H1 (cell line): ENCODE measurements at regions not wholly inside any gene's neighbourhood (a gene's known extent, or its start where the extent isn't known, plus 50 kb on each side); places are given as distances from the start of the nearest gene placed in this dataset.

Experiments
- CTCF ChIA-PET: fragments of 300-600 bp; sonication (Branson Sonifier 250); formaldehyde crosslinking; loops from one replicate; lab custom pipeline; 2021; ENCODE audit not compliant: partially characterized antibody; lab: Charles Lee
- POLR2A ChIA-PET: fragments of 300-600 bp; sonication (Branson Sonifier 250); formaldehyde crosslinking; loops from one replicate; lab custom pipeline; 2021; ENCODE audit warnings: inconsistent platforms; ENCODE audit not compliant: partially characterized antibody; lab: Charles Lee
- DNase-seq, 2 experiments: peaks; one replicate each; pipeline versions ENCODE4 v3.0.0 to v3.0.0-alpha.2; 2010 to 2022; ENCODE audit warnings: low spot score in 2 of 2, low read depth in 1 of 2, mixed read lengths in 1 of 2
- FAIRE-seq: peaks from 2 replicates; lab custom pipeline; 2011; peaks lifted over from hg19 to GRCh38; lab: Jason Lieb, UNC
- H2AFZ ChIP-seq: 2 replicates; pipeline ENCODE4 v1.8.1; 2012; ENCODE audit warnings: low read length, inconsistent platforms
- H2AK5ac ChIP-seq: 2 replicates; pipeline ENCODE4 v1.6.1; 2013; ENCODE audit warnings: low read depth, low read length
- H2BK120ac ChIP-seq: replicated peaks from 2 replicates; pipeline ENCODE3; 2013; ENCODE audit warnings: low read depth, low read length, inconsistent platforms
- H2BK12ac ChIP-seq: 2 replicates; pipeline ENCODE4 v1.6.1; 2013; ENCODE audit warnings: low read depth, low read length
- H2BK15ac ChIP-seq: 2 replicates; pipeline ENCODE4 v1.6.1; 2013; ENCODE audit warnings: low read length
- H2BK20ac ChIP-seq: 2 replicates; pipeline ENCODE4 v1.6.1; 2013; ENCODE audit warnings: low read length
- H2BK5ac ChIP-seq: 2 replicates; pipeline ENCODE4 v1.6.1; 2013; ENCODE audit warnings: low read depth, low read length
- H3K14ac ChIP-seq: 2 replicates; pipeline ENCODE4 v1.6.1; 2013; ENCODE audit warnings: inconsistent platforms; ENCODE audit not compliant: insufficient read length
- H3K18ac ChIP-seq: 2 replicates; pipeline ENCODE4 v1.6.1; 2013; ENCODE audit warnings: low read length; ENCODE audit errors: extremely low read depth
- H3K23ac ChIP-seq: 2 replicates; pipeline ENCODE4 v1.6.1; 2013; ENCODE audit warnings: inconsistent platforms; ENCODE audit not compliant: insufficient read length
- H3K23me2 ChIP-seq: 2 replicates; pipeline ENCODE4 v1.6.1; 2013; ENCODE audit warnings: low read depth, low read length
- H3K27ac ChIP-seq: 2 replicates; pipeline ENCODE4 v1.6.1; 2011; ENCODE audit warnings: low read depth, low read length, inconsistent platforms
- H3K27me3 ChIP-seq, 4 experiments: replicated peaks in 1 of 4; 1 replicate in 1 of 4; 2 replicates in 3 of 4; pipeline versions ENCODE4 v1.6.1 to v1.8.1; 2011 to 2013; ENCODE audit warnings: low read length in 3 of 4, mild to moderate bottlenecking in 3 of 4, inconsistent platforms in 2 of 4, mixed read lengths in 2 of 4, moderate library complexity in 1 of 4; ENCODE audit not compliant: control insufficient read depth in 3 of 4, insufficient read depth in 3 of 4; ENCODE audit errors: extremely low read depth in 1 of 4
- H3K36me3 ChIP-seq, 4 experiments: 2 replicates each; pipeline versions ENCODE4 v1.6.1 to v1.8.1; 2011 to 2013; ENCODE audit warnings: mild to moderate bottlenecking in 4 of 4, low read length in 3 of 4, moderate library complexity in 2 of 4, control low read depth in 1 of 4, inconsistent platforms in 1 of 4; ENCODE audit not compliant: insufficient read depth in 4 of 4, control insufficient read depth in 2 of 4
- H3K4ac ChIP-seq: replicated peaks from 2 replicates; pipeline ENCODE3; 2013; ENCODE audit warnings: low read length, low read depth, mixed read lengths, inconsistent platforms; ENCODE audit not compliant: insufficient read length
- H3K4me1 ChIP-seq, 4 experiments: replicated peaks in 1 of 4; 1 replicate in 1 of 4; 2 replicates in 3 of 4; pipeline versions ENCODE4 v1.6.1 to v1.8.1; 2011 to 2013; ENCODE audit warnings: low read length in 3 of 4, inconsistent platforms in 2 of 4, mixed read lengths in 1 of 4; ENCODE audit not compliant: insufficient read depth in 4 of 4, control insufficient read depth in 3 of 4
- H3K4me2 ChIP-seq, 2 experiments: 2 replicates each; pipeline versions ENCODE4 v1.6.1 to v1.8.1; 2011 to 2013; ENCODE audit warnings: low read depth in 2 of 2, low read length in 2 of 2, control low read depth in 1 of 2, inconsistent platforms in 1 of 2, mild to moderate bottlenecking in 1 of 2; ENCODE audit not compliant: insufficient read depth in 1 of 2
- H3K4me3 ChIP-seq, 4 experiments: fragments of 200-600, 300-600 bp in 1 of 4; sonication (generic), shearing (Covaris generic), sonication (Bioruptor Twin) in 1 of 4; 2 replicates each; pipeline versions ENCODE4 v1.5.1 to v1.8.1; 2011 to 2016; ENCODE audit warnings: low read length in 4 of 4, low read depth in 3 of 4, control low read depth in 2 of 4, inconsistent platforms in 2 of 4, mild to moderate bottlenecking in 2 of 4, mixed read lengths in 1 of 4, moderate library complexity in 1 of 4; ENCODE audit not compliant: insufficient read depth in 2 of 4; ENCODE audit errors: extremely low read depth in 1 of 4
- H3K56ac ChIP-seq: replicated peaks from 2 replicates; pipeline ENCODE3; 2013; ENCODE audit warnings: low read depth, mild to moderate bottlenecking, mixed read lengths, low read length, inconsistent platforms; ENCODE audit not compliant: insufficient read length
- H3K79me1 ChIP-seq: 2 replicates; pipeline ENCODE4 v1.6.1; 2013; ENCODE audit warnings: low read depth, low read length, control low read depth
- H3K79me2 ChIP-seq, 2 experiments: 2 replicates each; pipeline versions ENCODE4 v1.6.1 to v1.8.1; 2012 to 2013; ENCODE audit warnings: low read length in 2 of 2, mild to moderate bottlenecking in 2 of 2, inconsistent platforms in 1 of 2; ENCODE audit not compliant: insufficient read depth in 2 of 2, control insufficient read depth in 1 of 2
- H3K9ac ChIP-seq, 4 experiments: replicated peaks in 1 of 4; 1 replicate in 1 of 4; 2 replicates in 3 of 4; pipeline versions ENCODE4 v1.6.1 to v1.8.1; 2011 to 2013; ENCODE audit warnings: low read depth in 3 of 4, low read length in 3 of 4, control low read depth in 2 of 4, mild to moderate bottlenecking in 2 of 4, moderate library complexity in 2 of 4, inconsistent platforms in 1 of 4; ENCODE audit errors: extremely low read depth in 1 of 4
- H3K9me3 ChIP-seq, 2 experiments: 2 replicates each; pipeline versions ENCODE4 v1.6.1 to v1.8.1; 2012 to 2013; ENCODE audit warnings: mild to moderate bottlenecking in 2 of 2, moderate library complexity in 2 of 2, control low read depth in 1 of 2, inconsistent platforms in 1 of 2, low read depth in 1 of 2, low read length in 1 of 2, mixed read lengths in 1 of 2; ENCODE audit not compliant: insufficient read depth in 2 of 2
- H4K20me1 ChIP-seq, 2 experiments: replicated peaks in 1 of 2; 2 replicates each; pipeline versions ENCODE3 to v1.8.1; 2011 to 2013; ENCODE audit warnings: inconsistent platforms in 2 of 2, low read length in 2 of 2, mild to moderate bottlenecking in 1 of 2; ENCODE audit not compliant: insufficient read depth in 2 of 2, control insufficient read depth in 1 of 2
- H4K5ac ChIP-seq: 2 replicates; pipeline ENCODE4 v1.6.1; 2013; ENCODE audit warnings: low read length, low read depth, mixed read lengths, inconsistent platforms; ENCODE audit not compliant: insufficient read length
- H4K8ac ChIP-seq: 2 replicates; pipeline ENCODE4 v1.8.0; 2013; ENCODE audit warnings: mild to moderate bottlenecking, moderate library complexity, low read length, inconsistent platforms; ENCODE audit not compliant: insufficient read depth; ENCODE audit errors: extremely low read depth
- H4K91ac ChIP-seq: replicated peaks from 2 replicates; pipeline ENCODE3; 2013; ENCODE audit warnings: low read length, mixed read lengths, inconsistent platforms; ENCODE audit not compliant: insufficient read length
- ATF2 ChIP-seq: IDR thresholded peaks from 2 replicates; pipeline ENCODE4 v1.6.1; 2012; ENCODE audit warnings: low read length, inconsistent platforms
- ATF3 ChIP-seq: IDR thresholded peaks from 2 replicates; pipeline ENCODE4 v1.6.1; 2011; ENCODE audit warnings: low read depth, mild to moderate bottlenecking, low read length; ENCODE audit not compliant: insufficient read depth
- CHD1 ChIP-seq: IDR thresholded peaks from 2 replicates; pipeline ENCODE4 v1.6.1; 2012; ENCODE audit warnings: low read depth, low read length, improper control_type of control experiment
- EGR1 ChIP-seq: IDR thresholded peaks from 2 replicates; pipeline ENCODE4 v1.6.1; 2011; ENCODE audit warnings: low read depth, low read length, borderline replicate concordance
- EP300 ChIP-seq, 2 experiments: IDR thresholded peaks; 1 replicate in 1 of 2; 2 replicates in 1 of 2; pipeline ENCODE4 v1.6.1; 2011 to 2012; ENCODE audit warnings: low read depth in 2 of 2, low read length in 2 of 2, mild to moderate bottlenecking in 2 of 2, borderline replicate concordance in 1 of 2, inconsistent platforms in 1 of 2, moderate library complexity in 1 of 2
- FOSL1 ChIP-seq: IDR thresholded peaks from 2 replicates; pipeline ENCODE4 v1.6.1; 2011; ENCODE audit warnings: mild to moderate bottlenecking, low read depth, low read length, moderate library complexity; ENCODE audit not compliant: insufficient read depth
- GTF2F1 ChIP-seq: IDR thresholded peaks from 2 replicates; pipeline ENCODE4 v1.6.1; 2012; ENCODE audit warnings: low read depth, low read length, improper control_type of control experiment, borderline replicate concordance
- HDAC2 ChIP-seq, 2 experiments: fragments of 300-600 bp in 1 of 2; sonication (generic) in 1 of 2; IDR thresholded peaks; 2 replicates each; pipeline ENCODE4 v1.6.1; 2011 to 2012; ENCODE audit warnings: low read depth in 2 of 2, low read length in 2 of 2, mild to moderate bottlenecking in 2 of 2, moderate library complexity in 2 of 2, borderline replicate concordance in 1 of 2, inconsistent platforms in 1 of 2
- HDAC6 ChIP-seq: IDR thresholded peaks from one replicate; pipeline ENCODE4 v1.7.1; 2012; ENCODE audit warnings: low read depth, mild to moderate bottlenecking, inconsistent platforms, low read length, moderate library complexity
- KDM5A ChIP-seq: fragments of 200-600 bp; IDR thresholded peaks from 2 replicates; pipeline ENCODE4 v1.7.1; 2012; ENCODE audit warnings: mild to moderate bottlenecking, low read length, inconsistent platforms, mixed read lengths
- POLR2A ChIP-seq, 2 experiments: IDR thresholded peaks; 1 replicate in 1 of 2; 2 replicates in 1 of 2; pipeline ENCODE4 v1.6.1; 2011; ENCODE audit warnings: low read depth in 2 of 2, low read length in 2 of 2, mild to moderate bottlenecking in 2 of 2; ENCODE audit errors: control extremely low read depth in 1 of 2
- SP4 ChIP-seq: IDR thresholded peaks from 2 replicates; pipeline ENCODE4 v1.6.1; 2012; ENCODE audit warnings: low read length, inconsistent platforms
- TAF7 ChIP-seq: optimal IDR thresholded peaks from 2 replicates; pipeline ENCODE3; 2011; ENCODE audit warnings: low read depth, mild to moderate bottlenecking, inconsistent platforms, low read length, moderate library complexity, borderline replicate concordance
- WGBS, 2 experiments: shearing (Covaris generic) in 1 of 2; methylation state at CpG; one replicate each; pipeline versions ENCODE4 v1.1.6 to v1.1.7; 2013 to 2015; ENCODE audit warnings: low lambda C conversion rate in 2 of 2, mixed read lengths in 2 of 2, inconsistent platforms in 1 of 2, low coverage in 1 of 2, missing lambda C conversion rate in 1 of 2; ENCODE audit not compliant: insufficient replicate concordance in 2 of 2, insufficient coverage in 1 of 2, insufficient read length in 1 of 2; ENCODE audit errors: extremely low coverage in 1 of 2, missing lambda C conversion rate in 1 of 2; 5-methylcytosine and 5-hydroxymethylcytosine counted together

- H3K36me3 ChIP-seq = no peaks in the 10 kb centered on the region
- DNase-seq = no peak
- H3K14ac ChIP-seq = no peak overlapping the region
- H3K27ac ChIP-seq = no peak overlapping the region
- no peak for FAIRE-seq
- WGBS, 2 experiments = 92% methylated on average over 1 of the region's 1 CpG; no CpG with 5 or more reads in 1 of the 2 experiments
- H4K20me1 ChIP-seq = no peaks in the 10 kb centered on the region
- no peaks in the 10 kb centered on the region for H3K27me3 ChIP-seq
- no peak overlapping the region for H3K56ac ChIP-seq
- H3K23me2 ChIP-seq = no peaks in the 10 kb centered on the region
- H2BK12ac ChIP-seq = no peak overlapping the region
- ChIA-PET CTCF (no interaction called here), POLR2A (no interaction called here)
- no peak overlapping the region for H2BK120ac ChIP-seq
- H2BK15ac ChIP-seq = no peak overlapping the region
- H3K4me3 ChIP-seq = no peak overlapping the region
- H3K4me2 ChIP-seq = no peak overlapping the region
- no peak overlapping the region for H2BK20ac ChIP-seq
- no peaks in the 10 kb centered on the region for H3K79me2 ChIP-seq
- H3K23ac ChIP-seq = no peak overlapping the region
- no peak overlapping the region for H2AFZ ChIP-seq
- no peak overlapping the region for H3K18ac ChIP-seq
- no peak overlapping the region for H2BK5ac ChIP-seq
- no peak overlapping the region for H4K91ac ChIP-seq
- no peaks in the 10 kb centered on the region for H3K4me1 ChIP-seq
- H2AK5ac ChIP-seq = no peak overlapping the region
- H4K8ac ChIP-seq = no peak overlapping the region
- no peaks in the 10 kb centered on the region for H3K79me1 ChIP-seq
- no peak overlapping the region for H4K5ac ChIP-seq
- no peak overlapping the region for H3K9ac ChIP-seq
- no peaks in the 10 kb centered on the region for H3K9me3 ChIP-seq
- no peak overlapping the region for H3K4ac ChIP-seq
- TF ChIP-seq HDAC2 (IDR thresholded peaks at IDR 0.05; ENCODE audit: borderline replicate concordance in 1 of 2, low read depth in 2 of 2, low read length in 2 of 2) (no peak), TAF7 (no peak), ATF2 (no peak), GTF2F1 (no peak), KDM5A (no peak), SP4 (no peak), EGR1 (no peak), ATF3 (no peak), HDAC6 (no peak), CHD1 (no peak), EP300 (IDR thresholded peaks at IDR 0.05; ENCODE audit: borderline replicate concordance in 1 of 2, low read depth in 2 of 2, low read length in 2 of 2) (no peak), FOSL1 (no peak), POLR2A (IDR thresholded peaks at IDR 0.05; ENCODE audit: control extremely low read depth in 1 of 2, low read depth in 2 of 2, low read length in 2 of 2) (no peak)
Observed at GRCh38 chr3:162122405-162122804, 625.8 kb downstream of the OTOL1 start.
